HG03139 (cell line): ENCODE measurements at regions not wholly inside any gene's neighbourhood (a gene's known extent, or its start where the extent isn't known, plus 50 kb on each side); places are given as distances from the start of the nearest gene placed in this dataset.

ENCODE experiments used
- ATAC-seq: cut with Tn5 transposase; IDR thresholded peaks from one replicate; pipeline ENCODE4 v1.9.1; 2021; ENCODE audit not compliant: unreplicated experiment

GRCh38 chr4:23202712-23203247, 510.0 kb downstream of the GBA3 start:
- ATAC-seq = no peak

- no peak for ATAC-seq
Observed at GRCh38 chr4:23194751-23195150, 502.0 kb downstream of the GBA3 start.

DNA sequence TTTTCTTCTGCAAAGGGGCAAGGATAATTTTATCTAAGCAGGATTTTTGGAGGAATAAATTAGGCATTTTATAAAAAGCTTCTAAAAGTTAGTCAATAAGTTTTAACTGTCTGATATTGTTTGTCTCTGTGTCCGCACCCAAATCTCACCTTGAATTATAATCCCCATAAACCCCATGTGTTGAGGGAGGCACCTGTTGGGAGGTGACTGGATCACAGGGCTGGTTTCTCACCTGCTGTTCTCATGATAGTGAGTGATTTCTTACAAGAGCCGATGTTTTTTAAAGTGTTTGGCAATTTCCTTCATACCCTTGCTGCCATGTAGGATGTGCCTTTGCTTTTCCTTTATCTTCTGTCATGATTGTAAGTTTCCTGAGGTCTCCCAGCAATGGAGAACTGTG, 481.4 kb downstream of the GBA3 start:
- ATAC-seq = no peak

DNA sequence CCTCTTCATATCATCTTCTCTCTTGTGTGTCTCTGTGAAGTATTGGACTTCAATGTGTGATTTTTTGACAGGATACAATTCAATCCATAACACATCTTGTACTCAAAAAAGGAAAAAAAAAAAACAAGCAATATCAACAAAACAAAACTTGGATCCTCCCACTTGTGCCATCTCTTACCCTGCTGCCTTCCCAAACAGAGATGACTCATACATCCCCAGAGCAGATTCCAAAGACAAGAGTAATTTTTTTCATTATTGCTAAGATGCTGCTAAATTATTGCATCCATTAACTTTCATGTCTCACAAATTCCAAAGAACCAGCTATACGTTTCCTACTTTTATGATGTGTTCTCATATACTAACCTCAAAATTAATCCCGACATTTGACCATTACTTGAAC, 479.2 kb downstream of the GBA3 start:
- ATAC-seq = no peak

- ATAC-seq = no peak
Observed at GRCh38 chr4:23169608-23170311, 477.0 kb downstream of the GBA3 start.

GRCh38 chr4:23166919-23167318, 474.2 kb downstream of the GBA3 start:
- no peak for ATAC-seq

GRCh38 chr4:23166407-23166806, 473.7 kb downstream of the GBA3 start:
- ATAC-seq = no peak

DNA sequence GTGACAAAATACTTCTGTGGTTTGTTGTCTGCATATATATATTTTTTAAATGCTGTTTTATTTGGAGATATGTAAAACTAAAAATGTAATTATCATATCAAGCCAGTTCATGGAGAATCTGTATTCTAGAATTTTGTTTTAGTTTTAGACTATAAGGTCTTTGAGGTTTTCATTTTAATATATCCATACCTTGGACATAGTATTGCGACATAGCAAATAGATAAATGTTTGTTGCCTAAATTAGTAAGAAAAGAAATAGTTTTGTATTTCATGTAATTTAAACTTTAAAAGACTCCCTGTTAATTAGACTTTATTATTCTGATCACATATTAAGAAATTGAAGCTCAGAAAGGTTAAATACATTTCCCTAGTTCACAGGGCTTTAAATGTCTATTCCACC, 472.9 kb downstream of the GBA3 start:
- ATAC-seq = no peak

DNA sequence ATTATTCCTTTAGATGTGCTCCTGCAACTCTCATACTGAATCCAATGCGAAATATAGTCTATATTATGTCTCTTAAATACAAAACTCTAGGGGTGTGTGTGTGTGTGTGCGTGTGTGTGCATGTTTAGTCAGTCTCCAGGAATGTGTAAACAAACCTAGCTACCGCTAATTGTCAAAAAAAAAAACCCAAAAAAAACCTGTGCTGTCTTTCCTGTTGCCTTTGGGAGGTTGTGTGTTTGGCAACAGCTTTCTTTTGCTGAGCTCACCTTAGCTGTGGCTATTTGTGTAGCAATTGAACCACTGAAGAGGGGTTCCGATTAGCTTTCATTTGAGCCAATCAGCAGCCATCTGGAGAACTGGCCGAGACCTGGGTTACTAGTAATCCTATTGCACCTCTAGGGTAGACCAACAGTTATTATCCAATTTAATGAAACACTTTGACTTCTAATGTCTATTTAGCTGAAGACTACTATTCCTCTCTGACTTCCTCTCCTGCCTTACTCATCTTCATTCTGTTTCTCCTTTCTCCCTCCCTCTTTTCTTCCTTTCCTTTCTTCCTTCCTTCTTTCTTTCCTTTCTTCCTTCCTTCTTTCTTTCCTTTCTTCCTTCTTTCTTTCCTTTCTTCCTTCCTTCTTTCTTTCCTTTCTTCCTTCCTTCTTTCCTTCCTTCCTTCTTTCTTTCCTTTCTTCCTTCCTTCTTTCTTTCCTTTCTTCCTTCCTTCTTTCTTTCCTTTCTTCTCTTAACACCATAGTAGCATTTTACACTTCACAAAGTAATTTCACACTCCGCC, 471.1 kb downstream of the GBA3 start:
- no peak for ATAC-seq

GRCh38 chr4:23162275-23162674, 469.5 kb downstream of the GBA3 start:
- ATAC-seq = no peak

GRCh38 chr4:23161787-23162186, 469.1 kb downstream of the GBA3 start:
- ATAC-seq = no peak

GRCh38 chr4:23153076-23153475, 460.3 kb downstream of the GBA3 start:
- no peak for ATAC-seq

- no peak for ATAC-seq
Observed at GRCh38 chr4:23149815-23150214, 457.1 kb downstream of the GBA3 start.

- no peak for ATAC-seq
Observed at GRCh38 chr4:23144707-23145106, 452.0 kb downstream of the GBA3 start.

- no peak for ATAC-seq
Observed at GRCh38 chr4:23135792-23136645, 443.3 kb downstream of the GBA3 start.

- ATAC-seq = no peak
Observed at GRCh38 chr4:23134331-23134730, 441.6 kb downstream of the GBA3 start.

DNA sequence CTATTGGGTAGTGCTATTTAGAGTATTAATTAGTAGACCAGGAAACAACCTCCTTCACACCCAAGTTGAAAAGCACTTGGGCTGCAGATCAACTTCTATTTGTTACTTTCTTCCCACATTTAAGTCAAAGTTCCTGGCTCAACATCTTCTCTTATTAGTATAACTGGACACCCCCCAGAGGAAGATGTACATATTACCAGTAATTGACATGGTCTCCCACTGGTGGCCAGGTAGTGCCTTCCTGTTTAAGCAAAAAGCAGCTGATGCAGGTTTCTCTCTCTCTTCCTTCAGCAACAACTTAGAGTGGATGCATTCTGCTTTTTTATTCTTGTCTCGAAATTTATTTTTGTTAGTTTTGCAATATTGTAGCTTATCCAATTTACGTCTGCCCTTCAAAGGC, 438.1 kb downstream of the GBA3 start:
- no peak for ATAC-seq

DNA sequence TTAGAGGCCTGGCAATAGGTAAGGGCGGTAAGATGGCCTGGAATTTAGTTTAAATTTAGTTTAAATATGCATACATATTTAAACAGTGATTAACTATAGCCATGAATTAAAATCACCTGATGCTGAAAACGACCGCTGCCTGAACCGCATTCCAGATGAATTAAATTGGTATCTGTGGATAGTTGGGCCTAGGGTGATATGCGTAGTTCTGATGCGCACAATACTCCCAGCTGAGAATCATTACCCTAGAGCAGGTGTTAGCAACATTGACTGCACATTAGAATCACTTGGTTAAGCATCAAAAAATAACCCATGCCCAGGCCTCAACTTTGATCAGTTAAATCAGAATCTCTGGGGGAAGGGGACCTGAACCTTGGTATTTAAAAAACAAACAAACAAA, 432.4 kb downstream of the GBA3 start:
- no peak for ATAC-seq

GRCh38 chr4:23122666-23123400, 430.1 kb downstream of the GBA3 start:
- ATAC-seq = no peak

GRCh38 chr4:23120374-23120773, 427.6 kb downstream of the GBA3 start:
- no peak for ATAC-seq

DNA sequence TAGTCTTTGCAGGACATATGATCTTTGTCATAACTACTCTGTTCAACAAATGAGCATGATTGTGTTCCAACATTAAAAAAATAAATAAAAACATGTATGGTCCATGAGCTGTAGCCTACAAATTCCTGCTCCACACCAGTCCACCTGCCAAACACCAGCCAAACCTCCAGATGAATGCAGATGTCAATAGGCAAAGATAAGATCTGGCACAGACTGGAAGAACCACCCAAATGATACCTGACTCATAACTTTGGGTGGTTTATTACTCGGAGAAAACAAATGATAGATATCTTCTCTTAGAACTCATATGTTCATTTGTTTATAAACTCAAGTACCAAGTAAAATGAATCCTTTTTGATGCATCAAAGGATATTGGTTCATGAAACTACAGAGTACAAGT, 425.1 kb downstream of the GBA3 start:
- no peak for ATAC-seq
